Daoy (cell line): ENCODE measurements at regions not wholly inside any gene's neighbourhood (a gene's known extent, or its start where the extent isn't known, plus 50 kb on each side); places are given as distances from the start of the nearest gene placed in this dataset.

Experiments used
- DNase-seq: peaks from one replicate; pipeline ENCODE4 v3.0.0-alpha.2; 2015; ENCODE audit warnings: low read depth

DNA sequence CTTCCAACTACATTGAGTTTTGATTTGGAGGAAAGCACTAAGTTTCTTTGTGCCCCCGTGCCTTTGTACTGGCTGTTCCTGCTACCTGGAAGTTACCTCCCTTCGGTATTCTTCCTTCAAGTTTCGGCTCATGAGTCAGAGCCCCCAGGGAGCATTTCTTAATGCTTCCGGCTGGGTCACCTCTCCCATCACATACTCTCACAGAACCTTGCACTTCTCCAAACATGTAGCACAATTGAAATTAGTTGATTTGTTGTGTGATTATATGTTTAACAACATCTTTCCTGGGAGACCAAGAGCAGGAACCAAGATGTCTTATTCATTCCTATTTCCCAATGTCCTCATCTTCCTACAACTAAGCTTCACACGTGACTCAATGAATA lies 158.6 kb upstream of the CDH5 start:
- no peak for DNase-seq

- DNase-seq = no peak
Observed at GRCh38 chr16:66207139-66207882, 159.2 kb upstream of the CDH5 start.

- DNase-seq = no peak
Observed at GRCh38 chr16:66206363-66206762, 160.1 kb upstream of the CDH5 start.

- DNase-seq = no peak
Observed at GRCh38 chr16:66205287-66206231, 160.9 kb upstream of the CDH5 start.

DNA sequence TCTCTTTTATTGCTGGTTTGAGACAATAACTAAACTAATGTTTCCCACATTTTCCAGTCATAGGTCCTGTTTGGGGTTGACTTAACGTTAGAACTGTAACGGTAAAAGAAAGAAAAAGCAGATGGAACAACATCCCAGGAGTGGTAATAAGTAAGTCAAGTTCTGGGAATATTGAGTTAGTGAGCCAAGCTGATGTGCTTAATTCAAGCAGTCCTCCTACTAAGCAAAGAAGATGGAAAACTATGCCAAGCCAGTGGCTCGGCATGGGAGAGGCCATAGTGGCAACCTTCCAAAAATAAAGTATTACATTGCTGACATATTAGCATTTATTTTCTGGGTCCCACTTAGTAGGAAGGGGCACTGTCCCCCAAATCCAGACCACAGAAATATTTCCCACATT lies 161.7 kb upstream of the CDH5 start:
- no peak for DNase-seq

- DNase-seq = no peak
Observed at GRCh38 chr16:66203476-66203875, 163.0 kb upstream of the CDH5 start.

- DNase-seq = no peak
Observed at GRCh38 chr16:66199189-66199588, 167.3 kb upstream of the CDH5 start.

- no peak for DNase-seq
Observed at GRCh38 chr16:66198641-66199040, 167.8 kb upstream of the CDH5 start.

- no peak for DNase-seq
Observed at GRCh38 chr16:66197668-66198278, 168.7 kb upstream of the CDH5 start.

DNA sequence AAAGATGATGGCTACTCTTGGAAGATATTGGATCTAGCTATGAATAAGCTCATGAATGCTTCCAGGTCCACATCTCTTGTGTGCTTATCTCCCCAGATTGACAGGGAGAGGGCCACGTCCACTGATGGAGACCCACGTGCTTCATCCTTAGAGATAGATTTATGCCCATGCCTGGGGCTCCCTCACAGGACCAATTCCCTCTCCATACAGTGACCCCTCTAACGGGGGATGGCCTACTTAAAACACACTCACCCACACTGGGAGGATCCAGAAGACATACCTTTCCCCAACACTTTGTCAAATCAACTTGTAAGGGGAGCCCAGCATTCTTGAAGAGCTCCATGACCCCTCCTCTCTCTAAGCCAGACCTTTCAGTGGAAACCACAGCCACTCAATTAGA lies 169.7 kb upstream of the CDH5 start:
- DNase-seq = no peak

DNA sequence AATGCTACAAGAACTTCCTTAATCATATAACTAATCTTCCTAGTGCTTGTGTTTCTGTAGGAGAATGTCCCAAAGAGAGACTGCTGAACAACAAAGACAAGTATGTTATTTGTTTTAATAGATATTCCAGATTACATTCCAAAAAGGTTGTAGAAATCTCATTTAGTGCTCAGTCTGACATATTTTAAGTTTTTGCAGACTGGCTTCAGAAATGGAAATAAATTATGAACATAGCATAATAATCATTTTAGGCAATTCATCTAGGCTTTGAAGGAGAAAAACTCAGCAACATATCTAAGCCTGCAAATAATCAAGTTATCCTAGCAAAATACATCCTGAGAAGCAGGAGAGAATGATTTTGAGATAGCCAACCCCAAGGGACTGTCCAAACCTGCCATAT lies 171.6 kb upstream of the CDH5 start:
- DNase-seq = no peak

GRCh38 chr16:66193543-66194229 lies 172.8 kb upstream of the CDH5 start:
- DNase-seq = no peak

DNA sequence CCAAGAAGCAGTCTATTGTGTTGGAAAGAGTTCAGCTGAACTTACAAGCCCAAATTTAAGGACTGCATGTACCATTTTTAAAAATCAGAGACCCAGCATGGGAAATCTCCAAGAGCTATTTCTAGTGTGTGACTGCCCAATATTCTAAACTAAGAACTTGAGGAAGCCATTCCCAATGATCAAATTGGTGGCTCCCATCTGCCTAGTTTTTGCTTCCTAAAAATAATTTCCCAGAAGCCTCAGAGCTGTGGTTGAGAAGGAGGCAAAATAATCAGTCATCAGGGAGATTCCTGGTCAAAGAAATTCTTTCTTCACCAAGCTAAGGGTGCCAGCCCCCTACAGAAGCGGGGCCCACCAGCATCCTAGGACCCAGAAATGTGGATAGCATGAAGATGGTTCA lies 176.1 kb upstream of the CDH5 start:
- no peak for DNase-seq

GRCh38 chr16:66189951-66190350 lies 176.5 kb upstream of the CDH5 start:
- DNase-seq = peak; percentile 55

DNA sequence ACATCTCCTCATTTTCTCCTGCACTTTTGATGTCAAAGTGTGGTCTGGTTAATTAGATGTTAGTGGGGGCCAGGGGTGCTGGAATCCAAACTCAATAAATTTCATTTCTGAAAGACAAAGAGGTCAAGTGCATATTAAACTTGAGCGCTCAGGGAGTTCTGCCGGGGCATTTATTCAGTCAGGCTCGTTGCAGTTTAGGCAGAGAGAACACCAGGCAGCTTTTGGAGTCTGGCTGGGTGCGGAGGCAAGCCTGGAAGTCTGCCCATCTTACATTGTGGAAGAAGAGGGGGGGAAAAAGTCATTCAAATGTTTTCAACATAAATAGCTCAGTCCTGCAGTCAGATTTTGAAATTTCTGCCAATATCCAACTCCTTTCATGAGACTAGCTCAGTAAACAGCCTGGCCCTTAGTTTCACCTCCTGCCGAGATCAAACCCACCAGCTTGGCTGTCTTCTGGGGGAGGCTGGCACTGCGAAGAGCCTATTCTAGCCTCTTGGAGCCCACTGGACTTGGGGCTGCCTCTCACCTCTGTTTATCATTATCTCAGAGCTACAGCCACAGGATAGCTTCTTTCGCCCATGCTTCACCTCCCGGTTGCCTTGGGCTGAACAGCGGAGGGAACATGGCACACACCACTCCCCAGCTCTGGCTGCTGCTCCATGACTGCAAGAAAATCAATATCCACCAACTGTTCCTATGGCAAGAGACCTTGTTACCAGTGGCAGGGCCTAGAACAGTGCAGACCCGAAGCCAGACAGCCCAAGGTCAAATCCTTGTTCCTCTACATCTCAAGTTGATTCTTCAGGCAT lies 177.4 kb upstream of the CDH5 start:
- DNase-seq = peak; percentile 17

DNA sequence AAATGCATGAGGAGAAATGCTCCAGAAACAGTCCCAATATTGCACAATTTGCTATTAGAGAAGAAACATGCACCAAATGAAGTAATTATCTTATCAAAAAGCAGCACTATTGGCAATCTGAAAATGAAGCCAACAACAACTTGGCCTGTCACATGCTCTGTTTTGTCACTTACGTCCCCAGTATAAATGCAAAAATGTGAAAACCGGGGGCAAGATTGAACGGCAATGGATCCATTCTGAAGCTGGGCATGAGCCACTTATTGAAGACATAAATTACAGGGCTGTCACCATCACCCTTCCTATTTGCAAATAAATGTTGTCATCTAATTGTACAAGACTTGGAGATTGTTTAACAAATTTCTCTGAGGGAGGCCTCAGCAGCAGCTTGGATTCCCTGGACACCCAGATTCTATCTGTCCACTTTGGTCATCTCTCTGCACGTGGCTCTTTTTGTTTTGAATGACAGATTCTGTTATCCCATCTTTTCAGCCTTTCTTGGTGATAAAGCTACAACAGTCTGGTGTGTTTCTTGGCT lies 180.2 kb upstream of the CDH5 start:
- no peak for DNase-seq

DNA sequence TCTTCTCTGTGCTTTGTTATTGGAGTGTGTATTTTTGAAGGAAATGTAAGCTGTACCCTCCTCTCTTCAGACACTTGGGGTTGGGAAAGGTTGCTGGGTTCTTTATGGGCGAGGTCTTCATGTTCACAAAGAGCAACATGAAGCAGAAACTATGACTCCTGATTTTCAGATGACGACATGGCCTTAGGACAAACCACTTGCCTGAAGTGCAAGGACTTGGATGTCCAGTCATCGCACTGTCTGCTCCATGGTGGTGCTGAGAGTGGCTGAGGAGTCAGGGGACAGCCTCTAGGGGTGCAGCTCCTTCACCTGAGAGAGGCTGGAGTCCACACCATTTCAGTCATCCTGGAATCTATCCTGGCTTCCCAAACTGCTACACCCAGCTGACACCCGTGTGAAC lies 183.9 kb upstream of the CDH5 start:
- DNase-seq = no peak

GRCh38 chr16:66176731-66177130 lies 189.8 kb upstream of the CDH5 start:
- DNase-seq = no peak

DNA sequence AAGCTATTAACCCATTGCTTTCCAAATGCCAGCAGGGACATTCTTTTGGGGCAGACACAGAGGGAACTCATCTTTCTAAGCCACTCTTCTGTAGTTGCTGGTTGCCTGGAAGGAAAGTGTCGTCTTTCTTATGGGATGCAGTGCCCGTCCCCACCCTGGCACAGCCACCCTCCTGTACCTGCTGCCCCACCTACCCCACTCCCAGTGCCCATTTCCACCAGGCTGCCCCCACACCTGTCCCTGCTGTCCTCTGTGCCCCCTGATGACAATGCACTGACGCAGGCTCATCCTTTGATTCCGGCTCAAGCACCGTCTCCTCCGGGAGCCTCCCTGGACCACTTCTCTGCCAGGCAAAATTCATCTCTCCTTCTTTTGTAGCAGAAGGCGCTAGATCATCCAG lies 190.4 kb upstream of the CDH5 start:
- DNase-seq = no peak

DNA sequence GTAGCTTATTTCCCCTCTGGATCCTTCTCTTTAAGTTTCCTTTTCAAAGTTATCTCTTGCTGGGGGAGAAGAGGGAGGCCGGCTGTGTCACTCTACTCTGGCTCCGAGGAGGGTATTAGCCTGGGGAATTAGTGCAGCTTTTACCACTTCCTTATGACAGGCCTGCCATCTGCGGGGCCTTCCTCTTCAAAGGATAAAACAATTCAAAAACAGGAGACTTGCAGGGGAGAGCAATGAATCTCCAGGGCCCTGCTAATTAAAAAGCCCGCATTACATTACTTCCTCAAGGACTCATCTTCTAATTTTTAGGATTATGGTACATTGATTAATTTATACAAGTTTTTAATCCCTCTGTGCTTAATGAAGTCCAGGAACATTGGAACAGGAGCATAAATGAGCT lies 190.9 kb upstream of the CDH5 start:
- DNase-seq = no peak

DNA sequence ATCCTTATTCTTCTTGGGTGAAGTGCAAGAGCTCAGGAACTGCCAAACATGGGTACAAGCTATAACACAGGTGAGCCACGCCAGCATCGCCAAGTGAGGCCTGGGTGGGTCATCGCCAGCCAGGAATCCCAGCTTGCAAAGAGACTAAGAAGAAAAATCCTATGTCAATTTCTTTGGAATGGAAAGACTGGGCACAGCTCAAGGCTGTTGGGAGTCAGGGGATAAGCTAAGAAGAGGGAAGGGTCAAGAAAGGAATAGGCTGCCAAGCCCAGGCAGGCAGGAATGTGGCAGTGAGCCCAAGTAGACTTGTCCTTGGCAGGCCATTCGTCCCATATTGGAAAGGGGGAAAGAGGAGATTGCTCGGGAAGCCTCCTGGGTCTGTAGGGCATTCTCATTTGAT lies 191.4 kb upstream of the CDH5 start:
- no peak for DNase-seq
